ENCODE measurements at regions not wholly inside any gene's neighbourhood (a gene's known extent, or its start where the extent isn't known, plus 50 kb on each side); places are given as distances from the start of the nearest gene placed in this dataset.
A peak's percentile ranks its signal among the peaks of the same experiment; 100 is the strongest.

- peak; percentile 84 for TF ChIP-seq CTCF (conservative IDR thresholded peaks at IDR 0.05; ENCODE audit: low read depth, low read length)
- no peak for TF ChIP-seq EZH2 (IDR thresholded peaks at IDR 0.05; ENCODE audit: borderline replicate concordance, low read depth, low read length, poor library complexity, severe bottlenecking)
Observed at GRCh38 chr15:38683382-38684242, 119.0 kb upstream of the RASGRP1 start.
